Prostate gland (tissue), 2 donors: ENCODE measurements at regions not wholly inside any gene's neighbourhood (a gene's known extent, or its start where the extent isn't known, plus 50 kb on each side); places are given as distances from the start of the nearest gene placed in this dataset.
A peak's percentile ranks its signal among the peaks of the same experiment; 100 is the strongest.

ENCODE experiments used
- DNase-seq: peaks from one replicate; pipeline ENCODE4 v3.0.0-alpha.2; 2019; ENCODE audit warnings: low spot score
- H3K27ac ChIP-seq, 2 donors: fragments of 200-600 bp; sonication (generic); 2 replicates each; pipeline ENCODE4 v1.5.1; 2017 to 2019
- H3K27me3 ChIP-seq: fragments of 200-600 bp; sonication (generic); replicated peaks from 2 replicates; pipeline ENCODE4 v1.5.1; 2019; ENCODE audit not compliant: insufficient read depth
- H3K36me3 ChIP-seq, 2 donors: fragments of 200-600 bp; sonication (generic); 1 replicate in 1 of 2; 2 replicates in 1 of 2; pipeline versions ENCODE4 v1.5.1 to v1.8.1; 2017 to 2019
- H3K4me1 ChIP-seq: fragments of 200-600 bp; sonication (generic); replicated peaks from 2 replicates; pipeline ENCODE4 v1.5.1; 2019
- H3K4me3 ChIP-seq, 2 donors: fragments of 200-600 bp; sonication (generic); 2 replicates each; pipeline ENCODE4 v1.5.1; 2017 to 2019
- H3K9me3 ChIP-seq: fragments of 200-600 bp; sonication (generic); 2 replicates; pipeline ENCODE4 v1.5.1; 2017
- POLR2A ChIP-seq: fragments of 450-650 bp; IDR thresholded peaks from one replicate; pipeline ENCODE4 v1.6.1; 2016; ENCODE audit warnings: antibody characterized with exemption, mild to moderate bottlenecking
- POLR2AphosphoS5 ChIP-seq: sonication (generic); formaldehyde crosslinking; IDR thresholded peaks from one replicate; pipeline ENCODE4 v1.6.1; 2017; ENCODE audit warnings: antibody characterized with exemption
- WGBS: methylation state at CpG from one replicate; pipeline ENCODE4 v1.1.5; 2018; 5-methylcytosine and 5-hydroxymethylcytosine counted together
- intact Hi-C: fragments of 100-400 bp; cut with DNase I; formaldehyde crosslinking; loops from one replicate; pipeline ENCODE4 v1.14.2; 2022
- TF ChIP-seq, protein P1 (sequence below), 4 experiments: fragments of 200-600 bp in 2 of 4; fragments of 450-650 bp in 2 of 4; sonication (generic) in 2 of 4; IDR thresholded peaks; 1 replicate in 3 of 4; 2 replicates in 1 of 4; pipeline ENCODE4 v1.5.1; 2016 to 2019; ENCODE audit warnings: antibody characterized with exemption in 4 of 4, mild to moderate bottlenecking in 2 of 4, moderate library complexity in 2 of 4

DNA sequence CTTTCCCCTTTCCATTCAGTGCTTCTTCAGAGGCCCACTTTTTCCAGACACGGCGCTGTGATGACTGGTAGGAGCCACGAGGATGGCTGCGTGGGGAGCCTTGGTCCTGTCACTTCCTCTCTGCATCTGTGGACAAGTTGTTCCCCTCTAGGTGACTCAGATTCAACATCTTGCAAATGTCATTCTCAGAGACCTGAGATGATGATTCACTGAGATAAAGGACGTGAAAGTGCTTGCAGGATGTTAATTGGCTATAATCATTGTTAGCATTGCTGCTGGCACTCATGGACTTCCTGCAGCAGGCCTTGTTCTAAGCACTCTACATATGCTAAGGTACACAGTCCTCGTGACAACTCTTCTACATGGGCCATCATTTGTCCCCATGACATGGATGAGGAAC, 489.8 kb upstream of the ZMIZ1 start:
- Histone ChIP-seq H3K27me3 (no peaks in the 10 kb centered on the region), H3K4me3 (no peak overlapping the region), H3K27ac (no peak overlapping the region), H3K36me3 (no peaks in the 10 kb centered on the region), H3K9me3 (no peaks in the 10 kb centered on the region), H3K4me1 (no peaks in the 10 kb centered on the region)
- DNase-seq = no peak
- intact Hi-C loops = no loop called here
- TF ChIP-seq POLR2A = no peak
- TF ChIP-seq, protein P1, sequence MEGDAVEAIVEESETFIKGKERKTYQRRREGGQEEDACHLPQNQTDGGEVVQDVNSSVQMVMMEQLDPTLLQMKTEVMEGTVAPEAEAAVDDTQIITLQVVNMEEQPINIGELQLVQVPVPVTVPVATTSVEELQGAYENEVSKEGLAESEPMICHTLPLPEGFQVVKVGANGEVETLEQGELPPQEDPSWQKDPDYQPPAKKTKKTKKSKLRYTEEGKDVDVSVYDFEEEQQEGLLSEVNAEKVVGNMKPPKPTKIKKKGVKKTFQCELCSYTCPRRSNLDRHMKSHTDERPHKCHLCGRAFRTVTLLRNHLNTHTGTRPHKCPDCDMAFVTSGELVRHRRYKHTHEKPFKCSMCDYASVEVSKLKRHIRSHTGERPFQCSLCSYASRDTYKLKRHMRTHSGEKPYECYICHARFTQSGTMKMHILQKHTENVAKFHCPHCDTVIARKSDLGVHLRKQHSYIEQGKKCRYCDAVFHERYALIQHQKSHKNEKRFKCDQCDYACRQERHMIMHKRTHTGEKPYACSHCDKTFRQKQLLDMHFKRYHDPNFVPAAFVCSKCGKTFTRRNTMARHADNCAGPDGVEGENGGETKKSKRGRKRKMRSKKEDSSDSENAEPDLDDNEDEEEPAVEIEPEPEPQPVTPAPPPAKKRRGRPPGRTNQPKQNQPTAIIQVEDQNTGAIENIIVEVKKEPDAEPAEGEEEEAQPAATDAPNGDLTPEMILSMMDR (IDR thresholded peaks at IDR 0.05) = no peak
- no peak for TF ChIP-seq POLR2AphosphoS5
- 69% methylated on average over 6 of the region's 6 CpGs for WGBS

DNA sequence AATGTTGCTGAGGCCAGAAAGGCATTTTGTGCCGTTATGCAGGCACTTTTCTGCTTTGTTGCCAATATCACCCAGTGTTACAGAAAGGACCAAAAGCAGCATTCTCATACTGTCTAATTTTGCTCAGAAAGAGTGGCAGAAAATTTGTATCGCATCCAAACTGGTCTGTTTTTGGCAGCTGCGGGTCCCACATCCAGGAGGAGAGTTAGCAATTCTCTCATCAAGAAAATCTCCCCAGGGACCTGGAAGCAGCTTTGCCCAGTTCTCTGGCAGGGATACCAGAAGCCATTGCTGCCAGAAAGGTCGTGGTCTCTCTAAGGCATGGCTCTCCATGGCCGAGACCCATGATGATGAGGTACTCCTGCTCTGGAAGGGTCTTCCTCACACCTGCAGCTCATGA, 489.2 kb upstream of the ZMIZ1 start:
- DNase-seq = no peak

DNA sequence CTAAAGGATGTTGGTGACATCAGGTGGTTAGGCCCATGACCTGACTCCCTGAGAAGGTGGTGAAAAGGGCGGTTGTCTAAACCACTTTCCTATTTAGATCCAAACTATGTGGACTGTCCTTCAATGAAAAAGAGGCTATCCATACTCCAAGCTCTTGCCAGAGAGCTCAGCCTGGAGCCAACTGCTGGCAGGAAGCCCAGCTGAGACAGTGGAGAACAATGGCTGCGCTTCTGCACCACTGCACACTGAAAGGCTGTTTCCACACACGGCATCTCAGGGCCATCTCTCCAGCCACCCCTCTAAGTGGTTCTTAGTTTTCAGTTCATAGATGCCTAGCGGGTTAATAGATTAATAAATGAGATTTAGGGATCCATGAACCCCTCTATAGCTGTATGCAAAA, 488.8 kb upstream of the ZMIZ1 start:
- TF ChIP-seq, protein P1 (IDR thresholded peaks at IDR 0.05) = no peak
- no peak for TF ChIP-seq POLR2AphosphoS5
- no peak for TF ChIP-seq POLR2A
- Histone ChIP-seq H3K27ac (no peak overlapping the region), H3K4me3 (no peak overlapping the region), H3K9me3 (no peaks in the 10 kb centered on the region), H3K36me3 (no peaks in the 10 kb centered on the region), H3K27me3 (no peaks in the 10 kb centered on the region), H3K4me1 (no peaks in the 10 kb centered on the region)
- intact Hi-C loops = no loop called here
- WGBS = 45% methylated on average over 4 of the region's 4 CpGs
- DNase-seq = peak; percentile 45

More for the DNA sequence above, 489.2 kb upstream of the ZMIZ1 start:
- intact Hi-C loops = no loop called here
- TF ChIP-seq, protein P1 (IDR thresholded peaks at IDR 0.05) = no peak
- TF ChIP-seq POLR2AphosphoS5 (no peak), POLR2A (no peak)
- Histone ChIP-seq H3K4me3 (no peak overlapping the region), H3K27ac (no peak overlapping the region), H3K9me3 (no peaks in the 10 kb centered on the region), H3K36me3 (no peaks in the 10 kb centered on the region), H3K4me1 (no peaks in the 10 kb centered on the region), H3K27me3 (no peaks in the 10 kb centered on the region)
- WGBS = 84% methylated on average over 5 of the region's 5 CpGs

DNA sequence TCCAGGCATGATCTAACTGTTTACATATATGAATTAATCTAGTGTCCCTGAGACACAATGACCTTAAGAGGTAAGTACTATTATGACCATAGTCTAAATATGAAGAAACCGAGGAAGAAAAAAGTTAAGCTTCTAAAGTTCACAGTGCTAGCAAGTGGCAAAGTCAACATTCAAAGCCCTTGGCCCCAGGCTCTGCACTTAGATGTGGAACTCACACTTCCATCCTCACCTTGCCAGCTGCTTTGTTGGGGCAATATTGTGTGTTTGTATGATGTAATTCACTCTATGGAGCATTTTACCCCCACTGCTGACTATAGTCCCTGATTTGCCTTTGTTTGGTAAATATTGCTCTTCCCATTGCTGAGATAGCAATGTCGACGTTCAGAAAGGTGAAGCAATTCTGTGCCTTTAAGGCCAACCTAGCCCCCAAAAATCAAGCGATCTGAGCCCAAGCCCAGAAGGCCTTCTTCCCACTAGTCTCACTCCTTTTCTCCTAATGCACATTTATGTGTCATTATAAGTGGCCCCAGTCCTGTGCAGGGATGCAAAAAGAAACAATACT, 487.6 kb upstream of the ZMIZ1 start:
- TF ChIP-seq POLR2A (no peak), POLR2AphosphoS5 (no peak)
- TF ChIP-seq, protein P1 (IDR thresholded peaks at IDR 0.05) = no peak
- no peak for DNase-seq
- Histone ChIP-seq H3K4me1 (no peaks in the 10 kb centered on the region), H3K27me3 (no peaks in the 10 kb centered on the region), H3K27ac (no peak overlapping the region), H3K9me3 (no peaks in the 10 kb centered on the region), H3K4me3 (no peak overlapping the region), H3K36me3 (no peaks in the 10 kb centered on the region)
- 87% methylated on average over 4 of the region's 4 CpGs for WGBS
- intact Hi-C loops = no loop called here

DNA sequence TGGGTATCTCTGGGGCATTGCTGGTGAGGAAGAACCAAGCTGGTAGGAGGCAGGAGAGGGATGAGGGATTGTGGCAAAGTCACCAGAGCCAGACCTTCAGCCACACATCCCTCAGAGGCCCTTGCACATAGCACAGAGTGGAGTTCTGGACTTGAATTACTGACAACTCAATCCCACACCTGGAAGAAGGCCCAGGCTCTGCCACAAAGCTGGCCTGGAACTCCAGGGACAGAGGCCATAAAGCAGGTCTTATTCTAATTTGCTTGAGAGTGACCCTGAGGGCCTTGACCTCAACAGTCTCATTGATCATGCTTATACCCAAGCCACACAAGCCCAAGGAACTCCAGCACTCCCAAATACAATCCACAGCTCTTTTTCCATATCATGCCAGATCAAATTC, 486.2 kb upstream of the ZMIZ1 start:
- Histone ChIP-seq H3K9me3 (no peaks in the 10 kb centered on the region), H3K4me3 (no peak overlapping the region), H3K36me3 (no peaks in the 10 kb centered on the region), H3K4me1 (no peaks in the 10 kb centered on the region), H3K27me3 (no peaks in the 10 kb centered on the region), H3K27ac (no peak overlapping the region)
- TF ChIP-seq, protein P1 (IDR thresholded peaks at IDR 0.05) = no peak
- intact Hi-C loops = no loop called here
- DNase-seq = no peak
